CD4-positive, alpha-beta T cell (primary cell): ENCODE measurements at regions not wholly inside any gene's neighbourhood (a gene's known extent, or its start where the extent isn't known, plus 50 kb on each side); places are given as distances from the start of the nearest gene placed in this dataset.

Experiments
- ATAC-seq: fragments of 200-7000 bp; cut with Tn5 transposase; one replicate; pipeline ENCODE4 v1.10.0; 2022; ENCODE audit warnings: mild to moderate bottlenecking; ENCODE audit not compliant: poor library complexity
- CTCF ChIA-PET: fragments of 350-600 bp; sonication (Branson Sonifier 250); formaldehyde crosslinking; loops from one replicate; lab custom pipeline; 2021; ENCODE audit warnings: antibody characterized with exemption, inconsistent platforms; lab: Charles Lee
- POLR2A ChIA-PET: fragments of 350-600 bp; sonication (Branson Sonifier 250); formaldehyde crosslinking; loops from one replicate; lab custom pipeline; 2021; ENCODE audit warnings: antibody characterized with exemption, inconsistent platforms; lab: Charles Lee
- DNase-seq, 14 experiments: peaks; one replicate each; pipeline ENCODE4 v3.0.0-alpha.2; 2013 to 2020; ENCODE audit warnings: mixed read lengths in 2 of 14
- H3K27ac ChIP-seq, 2 donors: one replicate each; pipeline versions ENCODE4 v1.5.1 to v1.7.0; 2013; ENCODE audit warnings: low read length in 2 of 2, low read depth in 1 of 2, mild to moderate bottlenecking in 1 of 2
- H3K27me3 ChIP-seq, 2 experiments: 1 replicate in 1 of 2; 2 replicates in 1 of 2; pipeline versions ENCODE4 v1.6.1 to v1.7.0; 2013; ENCODE audit warnings: low read length in 2 of 2, control low read depth in 1 of 2, mild to moderate bottlenecking in 1 of 2, moderate library complexity in 1 of 2; ENCODE audit not compliant: insufficient read depth in 2 of 2, control insufficient read depth in 1 of 2
- H3K36me3 ChIP-seq: one replicate; pipeline ENCODE4 v1.6.1; 2013; ENCODE audit warnings: low read length, control low read depth; ENCODE audit not compliant: insufficient read depth
- H3K4me1 ChIP-seq: one replicate; pipeline ENCODE4 v1.6.1; 2013; ENCODE audit warnings: low read length, control low read depth; ENCODE audit not compliant: insufficient read depth
- H3K4me3 ChIP-seq: one replicate; pipeline ENCODE4 v1.5.1; 2013; ENCODE audit warnings: mild to moderate bottlenecking, low read length, moderate library complexity
- H3K9me3 ChIP-seq, 2 experiments: 1 replicate in 1 of 2; 2 replicates in 1 of 2; pipeline versions ENCODE4 v1.6.1 to v1.7.0; 2013; ENCODE audit warnings: low read length in 2 of 2, mild to moderate bottlenecking in 2 of 2, control low read depth in 1 of 2, moderate library complexity in 1 of 2; ENCODE audit not compliant: control insufficient read depth in 1 of 2, insufficient read depth in 1 of 2
- H3K27ac Mint-ChIP-seq: one replicate; pipeline ENCODE4 v1.8.0; 2020; ENCODE audit warnings: mixed read lengths
- H3K27me3 Mint-ChIP-seq: one replicate; pipeline ENCODE4 v1.8.0; 2021; ENCODE audit warnings: mixed read lengths
- H3K36me3 Mint-ChIP-seq: one replicate; pipeline ENCODE4 v1.8.0; 2021; ENCODE audit warnings: low read depth, mixed read lengths
- H3K4me1 Mint-ChIP-seq: one replicate; pipeline ENCODE4 v1.8.0; 2021; ENCODE audit warnings: low read depth, mixed read lengths
- H3K4me3 Mint-ChIP-seq: one replicate; pipeline ENCODE4 v1.8.0; 2020; ENCODE audit warnings: mild to moderate bottlenecking, mixed read lengths
- H3K9me3 Mint-ChIP-seq: one replicate; pipeline ENCODE4 v1.8.0; 2020; ENCODE audit warnings: mixed read lengths
- intact Hi-C, 2 experiments: fragments of 100-400 bp; cut with DNase I in 1 of 2; cut with micrococcal nuclease in 1 of 2; formaldehyde crosslinking; loops; one replicate each; pipeline versions ENCODE4 v1.15.1 to v1.9.0; 2023 to 2025; cut with DNase I, micrococcal nuclease
- TF ChIP-seq, protein P1 (sequence below): fragments of 200-600 bp; IDR thresholded peaks from one replicate; pipeline ENCODE4 v1.8.0; 2022; ENCODE audit warnings: antibody characterized with exemption, mild to moderate bottlenecking

DNA sequence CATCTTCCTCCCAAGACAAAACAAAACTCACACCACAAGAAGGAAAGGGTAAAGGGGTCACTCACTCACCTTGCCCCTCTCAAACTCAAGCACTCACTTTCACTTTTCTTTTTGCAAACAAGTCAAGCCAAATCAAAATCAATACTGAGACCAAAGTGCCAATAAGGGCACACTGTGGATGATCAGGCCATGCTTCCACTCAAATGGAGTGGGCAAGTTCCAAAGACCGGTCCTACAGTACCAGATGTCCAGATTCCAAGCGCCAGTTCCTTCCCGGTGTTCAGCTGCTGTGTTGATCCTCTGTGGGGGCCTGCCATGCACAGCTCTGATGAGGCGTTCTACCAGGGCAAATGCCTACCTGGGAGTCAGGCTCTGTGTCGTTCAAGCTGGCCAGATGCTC lies 162.6 kb upstream of the GRIK2 start:
- H3K4me3 ChIP-seq: no peak overlapping the region
- POLR2A ChIA-PET: no interaction called here
- Mint-ChIP-seq H3K9me3 (peaks cover 2% of the 10 kb centered on the region), H3K27me3 (no peaks in the 10 kb centered on the region), H3K36me3 (no peaks in the 10 kb centered on the region), H3K4me3 (no peak overlapping the region), H3K27ac (no peak overlapping the region), H3K4me1 (no peaks in the 10 kb centered on the region)
- no peak overlapping the region for H3K27ac ChIP-seq
- no peaks in the 10 kb centered on the region for H3K27me3 ChIP-seq
- no peaks in the 10 kb centered on the region for H3K36me3 ChIP-seq
- no peak for DNase-seq
- peaks cover 0 to 14% of the 10 kb centered on the region in 2 experiments for H3K9me3 ChIP-seq
- no peak for ATAC-seq
- TF ChIP-seq, protein P1, sequence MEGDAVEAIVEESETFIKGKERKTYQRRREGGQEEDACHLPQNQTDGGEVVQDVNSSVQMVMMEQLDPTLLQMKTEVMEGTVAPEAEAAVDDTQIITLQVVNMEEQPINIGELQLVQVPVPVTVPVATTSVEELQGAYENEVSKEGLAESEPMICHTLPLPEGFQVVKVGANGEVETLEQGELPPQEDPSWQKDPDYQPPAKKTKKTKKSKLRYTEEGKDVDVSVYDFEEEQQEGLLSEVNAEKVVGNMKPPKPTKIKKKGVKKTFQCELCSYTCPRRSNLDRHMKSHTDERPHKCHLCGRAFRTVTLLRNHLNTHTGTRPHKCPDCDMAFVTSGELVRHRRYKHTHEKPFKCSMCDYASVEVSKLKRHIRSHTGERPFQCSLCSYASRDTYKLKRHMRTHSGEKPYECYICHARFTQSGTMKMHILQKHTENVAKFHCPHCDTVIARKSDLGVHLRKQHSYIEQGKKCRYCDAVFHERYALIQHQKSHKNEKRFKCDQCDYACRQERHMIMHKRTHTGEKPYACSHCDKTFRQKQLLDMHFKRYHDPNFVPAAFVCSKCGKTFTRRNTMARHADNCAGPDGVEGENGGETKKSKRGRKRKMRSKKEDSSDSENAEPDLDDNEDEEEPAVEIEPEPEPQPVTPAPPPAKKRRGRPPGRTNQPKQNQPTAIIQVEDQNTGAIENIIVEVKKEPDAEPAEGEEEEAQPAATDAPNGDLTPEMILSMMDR: no peak
- CTCF ChIA-PET: no interaction called here
- intact Hi-C loops: no loop called here
- H3K4me1 ChIP-seq: no peaks in the 10 kb centered on the region

DNA sequence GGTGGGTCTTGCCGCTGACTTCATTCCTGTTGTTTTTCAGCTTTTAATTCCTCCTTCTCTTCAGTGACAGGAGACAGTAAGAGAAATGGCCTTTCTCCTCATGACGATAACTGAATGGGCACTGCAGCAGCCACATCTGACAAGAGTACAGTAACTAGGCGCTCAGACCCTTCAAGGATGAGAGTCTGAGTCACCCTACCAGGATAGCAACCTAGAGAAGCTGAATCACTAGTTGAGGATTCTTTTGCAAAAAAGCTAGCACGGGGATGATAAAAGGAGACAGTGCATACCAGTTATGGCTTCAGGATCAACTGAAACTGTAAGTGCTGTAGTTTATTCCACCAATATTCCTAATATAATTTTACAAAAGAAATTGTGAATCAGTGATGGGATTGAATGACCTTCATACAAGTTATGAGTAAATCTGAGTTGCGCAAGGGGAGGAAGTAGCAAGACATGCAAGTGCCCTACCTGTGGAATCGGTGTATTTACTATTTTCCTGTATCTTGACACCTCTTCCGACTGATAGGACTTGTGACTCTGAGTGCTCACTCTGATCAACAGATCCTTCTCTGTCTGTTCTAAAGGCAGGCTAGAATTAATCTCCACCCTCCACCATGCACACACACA lies 161.8 kb upstream of the GRIK2 start:
- no peaks in the 10 kb centered on the region for H3K4me1 Mint-ChIP-seq
- intact Hi-C loops: no loop called here
- Histone ChIP-seq H3K36me3 (no peaks in the 10 kb centered on the region), H3K27ac (no peak overlapping the region), H3K9me3 (peaks cover 0 to 10% of the 10 kb centered on the region in 2 experiments), H3K4me3 (no peak overlapping the region), H3K4me1 (no peaks in the 10 kb centered on the region), H3K27me3 (no peaks in the 10 kb centered on the region)
- POLR2A ChIA-PET: no interaction called here
- CTCF ChIA-PET: no interaction called here
- TF ChIP-seq, protein P1: no peak
- H3K36me3 Mint-ChIP-seq: no peaks in the 10 kb centered on the region
- peaks cover 2% of the 10 kb centered on the region for H3K9me3 Mint-ChIP-seq
- no peak overlapping the region for H3K27ac Mint-ChIP-seq
- DNase-seq: no peak
- H3K4me3 Mint-ChIP-seq: no peak overlapping the region
- no peak for ATAC-seq
- H3K27me3 Mint-ChIP-seq: no peaks in the 10 kb centered on the region

DNA sequence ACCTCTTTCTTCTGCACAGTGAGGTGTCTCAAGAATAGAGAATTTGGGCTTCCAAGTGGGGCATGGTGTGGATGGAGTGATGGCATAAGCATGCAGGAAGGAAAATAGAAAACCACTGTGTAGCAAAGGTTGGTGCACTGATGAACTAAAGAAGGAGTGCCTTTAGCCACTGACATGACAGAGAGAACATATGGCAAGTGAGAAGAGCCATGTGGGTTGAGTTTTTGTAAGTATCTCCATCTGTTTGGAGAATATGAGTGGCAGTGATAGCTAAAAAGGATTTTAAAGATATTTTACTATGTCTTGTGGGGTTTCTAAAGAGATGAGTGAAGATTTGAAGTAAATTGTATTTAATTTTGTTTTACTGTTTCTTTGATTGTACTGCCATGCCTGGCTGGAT lies 160.5 kb upstream of the GRIK2 start:
- H3K27ac Mint-ChIP-seq: no peak overlapping the region
- no peaks in the 10 kb centered on the region for H3K4me1 Mint-ChIP-seq
- ATAC-seq: no peak
- intact Hi-C loops: no loop called here
- no peak overlapping the region for H3K4me3 Mint-ChIP-seq
- peaks cover 0 to 8% of the 10 kb centered on the region in 2 experiments for H3K9me3 ChIP-seq
- H3K9me3 Mint-ChIP-seq: peaks cover 2% of the 10 kb centered on the region
- H3K36me3 Mint-ChIP-seq: no peaks in the 10 kb centered on the region
- H3K36me3 ChIP-seq: no peaks in the 10 kb centered on the region
- POLR2A ChIA-PET: no interaction called here
- no peaks in the 10 kb centered on the region for H3K27me3 ChIP-seq
- H3K4me3 ChIP-seq: no peak overlapping the region
- H3K27me3 Mint-ChIP-seq: no peaks in the 10 kb centered on the region
- DNase-seq: no peak
- CTCF ChIA-PET: no interaction called here
- TF ChIP-seq, protein P1: no peak
- no peak overlapping the region for H3K27ac ChIP-seq
- H3K4me1 ChIP-seq: no peaks in the 10 kb centered on the region
